HG03025 (cell line): ENCODE measurements at regions not wholly inside any gene's neighbourhood (a gene's known extent, or its start where the extent isn't known, plus 50 kb on each side); places are given as distances from the start of the nearest gene placed in this dataset.
"Not testable (repeated sequence)": the region's sequence is repeated elsewhere in the genome, so short reads cannot be mapped to it uniquely, and the experiment has no call there.

Experiments used
- ATAC-seq: cut with Tn5 transposase; IDR thresholded peaks from one replicate; pipeline ENCODE4 v1.9.1; 2021; ENCODE audit warnings: mild to moderate bottlenecking, moderate library complexity; ENCODE audit not compliant: unreplicated experiment, low FRiP score

DNA sequence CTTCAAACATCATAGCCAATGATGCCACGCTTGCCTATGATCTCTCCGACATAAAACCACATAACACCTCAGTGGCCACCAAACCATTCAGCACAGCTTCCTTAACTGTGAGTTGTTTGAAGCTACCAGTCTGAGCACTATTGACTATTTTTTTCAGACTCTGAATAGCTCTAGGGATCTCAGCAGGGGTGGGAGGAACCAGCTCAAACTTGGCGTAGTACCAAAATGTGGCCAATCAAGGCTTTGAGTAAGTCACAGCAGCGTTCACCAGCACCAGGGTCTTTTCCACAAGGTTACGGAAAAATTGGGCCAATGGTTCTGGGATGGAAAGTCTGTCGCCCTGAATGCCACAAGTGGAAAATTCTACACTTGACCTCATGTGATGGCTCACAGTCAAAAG lies 70.6 kb downstream of the SMPDL3A start:
- ATAC-seq: no peak

DNA sequence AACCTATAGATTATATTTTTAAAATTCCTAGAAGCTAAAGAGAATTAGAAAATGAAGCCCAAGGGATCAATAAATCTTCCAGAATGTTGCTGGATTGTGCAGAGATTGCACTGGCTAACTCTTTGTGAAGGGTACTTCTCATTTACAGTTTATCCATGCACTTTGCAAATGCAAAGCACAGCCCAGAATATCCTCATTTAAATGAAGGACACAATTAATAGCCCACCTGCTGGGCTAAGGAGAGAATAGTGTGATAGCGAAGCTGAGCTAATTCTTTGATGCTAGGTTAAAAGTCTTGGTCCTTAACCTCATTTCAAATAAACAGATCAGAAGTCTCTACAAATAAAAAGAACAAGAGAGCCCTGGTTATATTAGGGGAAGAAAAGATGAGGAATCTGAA lies 72.5 kb downstream of the SMPDL3A start:
- no peak for ATAC-seq

GRCh38 chr6:122868137-122868536 lies 79.1 kb downstream of the SMPDL3A start:
- no peak for ATAC-seq

GRCh38 chr6:122869437-122870024 lies 80.5 kb downstream of the SMPDL3A start:
- peak; percentile 76 for ATAC-seq

DNA sequence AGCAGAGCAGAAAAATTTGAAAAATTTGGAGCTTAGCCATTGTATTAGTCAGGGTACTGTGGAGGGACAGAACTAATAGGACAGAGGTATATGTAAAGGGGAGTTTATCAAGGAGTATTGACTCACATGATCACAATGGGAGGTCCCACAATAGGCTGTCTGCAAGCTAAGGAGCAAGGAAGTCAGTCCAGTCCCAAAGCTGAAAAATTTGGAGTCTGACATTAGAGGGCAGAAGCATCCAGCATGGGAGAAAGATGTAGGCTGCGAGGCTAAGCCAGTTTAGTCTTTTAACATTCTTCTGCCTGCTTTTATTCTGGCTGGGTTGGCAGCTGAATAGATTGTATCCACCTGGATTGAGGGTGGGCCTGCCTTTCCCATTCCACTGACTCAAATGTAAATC lies 82.0 kb downstream of the SMPDL3A start:
- ATAC-seq: no peak

DNA sequence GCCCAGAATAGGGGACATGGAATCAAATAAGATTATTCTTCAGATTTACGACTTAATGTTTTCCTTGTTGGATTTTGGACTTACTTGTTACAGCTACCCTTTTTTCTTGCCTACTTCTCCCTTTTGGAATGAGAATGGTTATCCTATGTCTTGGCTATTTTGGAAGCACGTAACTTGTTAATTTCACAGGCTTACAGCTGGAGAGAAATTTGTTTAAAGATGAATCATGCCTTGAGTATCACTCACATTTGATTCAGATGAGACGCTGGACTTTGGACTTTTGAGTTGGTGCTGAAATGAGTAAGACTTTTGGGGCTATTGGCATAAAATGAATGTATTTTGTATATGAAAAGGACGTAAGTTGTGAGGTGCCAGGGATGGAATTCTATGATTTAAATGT lies 83.3 kb downstream of the SMPDL3A start:
- no peak for ATAC-seq

DNA sequence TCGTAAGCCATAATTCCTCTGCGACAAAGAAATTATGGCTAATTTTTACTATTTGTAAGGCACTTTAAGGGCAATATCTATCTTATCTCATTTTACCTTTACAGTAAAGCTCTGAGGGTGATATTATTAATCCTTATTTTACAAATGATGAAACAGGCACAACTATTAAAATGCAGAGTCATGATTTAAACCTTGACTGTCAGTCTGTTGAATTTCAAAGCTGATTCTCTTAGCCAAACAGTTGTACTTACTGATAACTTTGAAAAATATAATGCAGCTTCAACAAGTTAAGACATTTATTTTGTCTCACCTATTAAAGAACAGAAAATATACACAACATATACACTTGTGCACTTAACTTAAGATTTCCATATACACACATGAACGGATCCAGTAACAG lies 88.2 kb downstream of the SMPDL3A start:
- no peak for ATAC-seq

GRCh38 chr6:122878796-122879195 lies 89.7 kb downstream of the SMPDL3A start:
- ATAC-seq: no peak

DNA sequence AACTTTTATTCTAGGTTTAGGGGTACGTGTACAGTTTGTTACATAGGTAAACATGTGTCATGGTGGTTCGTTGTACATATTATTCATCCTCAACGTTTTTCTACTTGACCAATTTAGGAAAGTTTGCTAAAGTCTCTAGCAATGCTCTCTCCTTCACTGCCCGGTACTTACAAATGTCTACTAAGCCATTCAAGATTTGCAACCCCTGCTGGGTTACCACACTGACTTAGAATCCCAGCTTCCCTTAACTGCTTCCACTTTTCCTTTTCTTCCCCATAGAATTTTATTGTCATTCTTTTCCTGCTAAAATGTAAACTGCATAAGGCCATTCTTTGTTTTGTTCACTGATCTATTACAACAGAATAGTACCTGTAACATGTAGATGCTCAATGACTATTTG lies 97.4 kb downstream of the SMPDL3A start:
- ATAC-seq: no peak

GRCh38 chr6:122887941-122888340 lies 98.9 kb downstream of the SMPDL3A start:
- ATAC-seq: no peak

GRCh38 chr6:122888680-122889079 lies 99.6 kb downstream of the SMPDL3A start:
- ATAC-seq: not testable (repeated sequence)

DNA sequence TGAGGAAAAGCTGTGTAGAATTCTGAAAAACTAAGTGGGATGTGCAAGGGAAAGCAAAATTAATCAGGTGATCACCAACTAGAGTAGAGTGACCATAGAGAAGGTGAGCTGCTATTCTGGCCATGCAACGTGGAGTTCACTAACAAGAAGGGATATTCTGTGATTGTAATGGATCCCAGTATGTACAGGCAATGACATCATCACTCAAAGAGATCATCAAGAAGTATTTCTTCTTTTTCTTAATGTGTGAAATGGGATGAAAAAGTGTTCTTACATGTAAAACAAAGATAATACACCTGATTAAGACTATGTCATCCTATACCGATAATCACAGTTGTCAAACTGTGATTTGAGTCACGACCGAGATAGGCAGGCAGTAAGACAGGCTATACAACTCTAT lies 101.2 kb downstream of the SMPDL3A start:
- no peak for ATAC-seq

GRCh38 chr6:122894791-122895190 lies 101.2 kb upstream of the CLVS2 start:
- ATAC-seq: no peak

DNA sequence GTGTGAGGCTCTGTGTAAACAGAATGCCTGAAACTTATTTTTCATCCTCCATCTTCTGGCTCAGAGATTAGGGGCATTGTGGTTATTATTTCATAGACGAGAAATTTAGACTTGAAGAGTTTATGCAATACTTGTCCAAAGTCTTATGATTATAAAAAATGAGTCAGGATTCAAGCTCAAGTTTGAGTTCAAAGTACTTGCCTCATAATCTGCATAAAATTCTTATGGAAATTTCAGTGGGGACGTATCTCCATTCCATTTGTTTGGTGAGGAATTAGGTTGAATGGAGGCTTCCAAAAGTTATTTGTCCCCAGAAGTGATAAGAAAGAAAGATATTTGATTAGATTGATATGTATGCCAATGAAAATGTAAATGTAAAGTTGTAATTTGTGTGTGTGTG lies 93.7 kb upstream of the CLVS2 start:
- ATAC-seq: no peak

- ATAC-seq: no peak
Observed at GRCh38 chr6:122903266-122903915, 92.6 kb upstream of the CLVS2 start.

DNA sequence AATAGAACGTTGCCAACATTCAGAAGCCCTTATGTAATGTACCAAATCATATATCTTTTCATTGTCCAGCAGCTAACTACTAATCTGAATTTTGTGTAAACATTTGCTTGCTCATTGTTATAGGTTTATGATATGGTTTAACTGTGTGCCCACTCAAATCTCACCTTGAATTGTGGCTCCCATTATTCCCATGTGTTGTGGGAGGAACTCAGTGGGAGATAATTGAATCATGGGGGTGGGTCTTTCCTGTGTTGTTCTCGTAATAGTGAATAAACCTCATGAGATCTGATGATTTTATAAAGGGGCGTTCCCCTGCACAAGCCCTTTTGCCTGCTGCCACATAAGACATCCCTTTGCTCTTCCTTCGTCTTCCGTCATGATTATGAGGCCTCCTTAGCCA lies 91.9 kb upstream of the CLVS2 start:
- ATAC-seq: no peak

GRCh38 chr6:122913558-122913957 lies 82.5 kb upstream of the CLVS2 start:
- no peak for ATAC-seq

DNA sequence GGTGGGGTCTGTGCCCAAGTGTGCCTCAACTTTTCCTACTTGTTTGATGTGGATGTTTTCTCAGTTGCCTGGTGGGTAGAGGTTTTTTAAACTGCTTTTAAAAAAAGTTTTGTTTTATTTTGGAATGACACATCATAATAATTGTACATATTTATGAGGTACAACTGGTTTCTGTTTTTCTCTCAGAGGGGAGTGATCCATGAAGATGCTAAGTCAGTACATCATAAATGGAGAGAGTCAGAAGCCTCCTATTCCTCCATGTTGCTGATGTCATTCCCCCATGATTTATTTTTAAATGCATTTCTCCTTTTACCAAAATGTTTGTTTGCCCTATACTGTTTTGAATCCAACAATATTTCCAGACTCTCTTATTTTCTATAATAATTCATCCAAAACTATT lies 77.3 kb upstream of the CLVS2 start:
- ATAC-seq: no peak

DNA sequence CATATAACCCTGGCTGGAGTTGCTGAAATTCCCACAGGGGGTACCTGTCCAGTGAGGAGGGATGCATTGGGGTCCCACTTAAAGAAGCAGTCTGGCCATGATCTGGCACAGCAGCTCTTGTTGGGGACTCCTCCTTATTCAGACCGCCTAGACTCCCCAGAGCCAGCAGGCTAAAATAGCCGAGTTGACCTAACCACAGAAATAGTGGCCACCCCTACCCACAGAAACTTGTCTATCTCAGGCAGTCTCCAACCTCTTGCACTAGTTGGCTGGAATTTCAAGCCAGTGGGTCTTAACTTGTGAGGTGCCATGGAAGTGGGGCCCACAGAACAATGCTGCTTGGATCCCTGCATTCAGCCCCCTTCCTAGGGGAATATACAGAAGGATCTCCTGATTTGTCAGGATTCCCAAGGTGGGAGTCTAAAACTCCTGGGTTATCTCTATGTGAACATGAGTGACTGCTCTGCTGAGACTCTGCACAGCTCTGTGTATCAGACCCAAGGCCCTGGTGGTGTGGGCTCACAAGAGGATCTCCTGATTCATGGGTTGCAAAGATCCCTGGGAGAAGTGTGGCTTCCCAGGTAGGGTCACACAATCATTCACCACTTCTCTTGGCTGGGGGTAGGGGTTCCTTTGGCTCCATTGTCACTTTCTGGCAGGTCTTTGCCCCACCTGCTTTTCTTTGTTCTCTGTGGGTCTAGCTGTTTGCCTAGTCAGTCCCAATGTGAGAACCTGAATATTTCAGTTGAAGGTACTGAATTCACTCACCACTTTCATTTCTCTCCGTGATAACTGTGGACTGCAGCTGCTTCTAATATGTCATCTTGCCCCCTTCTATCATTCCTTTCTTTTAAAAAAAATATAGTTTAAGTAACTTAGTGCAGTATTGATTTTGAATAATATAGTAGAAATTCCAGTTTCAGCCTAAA lies 65.5 kb upstream of the CLVS2 start:
- peak; percentile 78 for ATAC-seq

GRCh38 chr6:122931916-122932315 lies 64.1 kb upstream of the CLVS2 start:
- no peak for ATAC-seq

DNA sequence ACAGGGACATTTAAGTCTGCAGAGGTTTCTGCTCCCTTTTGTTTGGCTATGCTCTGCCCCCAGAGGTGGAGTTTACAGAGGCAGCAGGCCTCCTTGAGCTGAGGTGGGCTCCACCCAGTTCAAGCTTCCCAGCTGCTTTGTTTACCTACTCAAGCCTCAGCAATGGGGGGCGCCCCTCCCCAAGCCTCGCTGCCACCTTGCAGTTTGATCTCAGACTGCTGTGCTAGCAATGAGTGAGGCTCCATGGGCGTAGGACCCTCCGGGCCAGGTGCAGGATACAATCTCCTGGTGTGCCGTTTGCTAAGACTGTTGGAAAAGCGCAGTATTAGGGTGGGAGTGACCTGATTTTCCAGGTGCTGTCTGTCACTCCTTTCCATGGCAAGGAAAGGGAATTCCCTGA lies 51.1 kb upstream of the CLVS2 start:
- ATAC-seq: not testable (repeated sequence)
